ENCODE measurements at regions not wholly inside any gene's neighbourhood (a gene's known extent, or its start where the extent isn't known, plus 50 kb on each side); places are given as distances from the start of the nearest gene placed in this dataset.

- TF ChIP-seq, protein P1, sequence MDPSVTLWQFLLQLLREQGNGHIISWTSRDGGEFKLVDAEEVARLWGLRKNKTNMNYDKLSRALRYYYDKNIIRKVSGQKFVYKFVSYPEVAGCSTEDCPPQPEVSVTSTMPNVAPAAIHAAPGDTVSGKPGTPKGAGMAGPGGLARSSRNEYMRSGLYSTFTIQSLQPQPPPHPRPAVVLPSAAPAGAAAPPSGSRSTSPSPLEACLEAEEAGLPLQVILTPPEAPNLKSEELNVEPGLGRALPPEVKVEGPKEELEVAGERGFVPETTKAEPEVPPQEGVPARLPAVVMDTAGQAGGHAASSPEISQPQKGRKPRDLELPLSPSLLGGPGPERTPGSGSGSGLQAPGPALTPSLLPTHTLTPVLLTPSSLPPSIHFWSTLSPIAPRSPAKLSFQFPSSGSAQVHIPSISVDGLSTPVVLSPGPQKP (IDR thresholded peaks at IDR 0.05; ENCODE audit: low read depth, low read length) = no peak
- TF ChIP-seq ESRRA (IDR thresholded peaks at IDR 0.05; ENCODE audit: borderline replicate concordance, low read length) = no peak
- no peak for TF ChIP-seq RFX5 (IDR thresholded peaks at IDR 0.05)
- no peak for TF ChIP-seq ZC3H11A (IDR thresholded peaks at IDR 0.05)
- no peak for TF ChIP-seq SMC3 (IDR thresholded peaks at IDR 0.05)
- no peak for TF ChIP-seq EP300 (IDR thresholded peaks at IDR 0.05)
- TF ChIP-seq BHLHE40 (IDR thresholded peaks at IDR 0.05; ENCODE audit: low read depth, low read length) = no peak
- TF ChIP-seq, protein P2, sequence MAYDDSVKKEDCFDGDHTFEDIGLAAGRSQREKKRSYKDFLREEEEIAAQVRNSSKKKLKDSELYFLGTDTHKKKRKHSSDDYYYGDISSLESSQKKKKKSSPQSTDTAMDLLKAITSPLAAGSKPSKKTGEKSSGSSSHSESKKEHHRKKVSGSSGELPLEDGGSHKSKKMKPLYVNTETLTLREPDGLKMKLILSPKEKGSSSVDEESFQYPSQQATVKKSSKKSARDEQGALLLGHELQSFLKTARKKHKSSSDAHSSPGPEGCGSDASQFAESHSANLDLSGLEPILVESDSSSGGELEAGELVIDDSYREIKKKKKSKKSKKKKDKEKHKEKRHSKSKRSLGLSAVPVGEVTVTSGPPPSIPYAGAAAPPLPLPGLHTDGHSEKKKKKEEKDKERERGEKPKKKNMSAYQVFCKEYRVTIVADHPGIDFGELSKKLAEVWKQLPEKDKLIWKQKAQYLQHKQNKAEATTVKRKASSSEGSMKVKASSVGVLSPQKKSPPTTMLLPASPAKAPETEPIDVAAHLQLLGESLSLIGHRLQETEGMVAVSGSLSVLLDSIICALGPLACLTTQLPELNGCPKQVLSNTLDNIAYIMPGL (CRISPR knock-in tag; IDR thresholded peaks at IDR 0.05; ENCODE audit: borderline replicate concordance) = no peak
Measured at GRCh38 chr4:141540643-141541042, 95.7 kb upstream of the IL15 start (continued).

GRCh38 chr4:141541851-141542250, 94.5 kb upstream of the IL15 start:
- ATAC-seq (no peak), DNase-seq (ENCODE audit: low read depth in 1 of 2, low spot score in 1 of 2) (no peak), FAIRE-seq (no peak)
- H3K4me2 ChIP-seq = no peak overlapping the region
- H3K4me1 ChIP-seq = 0 out of 3 replicates have a peak, but pooled peaks cover 3% of the 10 kb centered on the region
- no peak overlapping the region for H3K4me3 ChIP-seq
- ChIA-PET CTCF (no interaction called here), POLR2A (no interaction called here)
- peaks cover 19% of the 10 kb centered on the region for H3K9me3 ChIP-seq
- TF ChIP-seq CHD2 (IDR thresholded peaks at IDR 0.05; ENCODE audit: low read length, partially characterized antibody) (no peak), REST (IDR thresholded peaks at IDR 0.05) (no peak), GATA3 (IDR thresholded peaks at IDR 0.05; ENCODE audit: borderline replicate concordance) (no peak), EHF (CRISPR knock-in tag; IDR thresholded peaks at IDR 0.05) (no peak), RAD21 (conservative IDR thresholded peaks at IDR 0.05 in 1 of 2, IDR thresholded peaks at IDR 0.05 in 1 of 2) (no peak), BCL3 (IDR thresholded peaks at IDR 0.05) (no peak), JUNB (IDR thresholded peaks at IDR 0.05) (no peak), ESRRA (IDR thresholded peaks at IDR 0.05; ENCODE audit: borderline replicate concordance, low read length) (no peak), CHD4 (IDR thresholded peaks at IDR 0.05; ENCODE audit: borderline replicate concordance) (no peak), NFE2L2 (conservative IDR thresholded peaks at IDR 0.05; ENCODE audit: low read length) (no peak), RARB (CRISPR knock-in tag; IDR thresholded peaks at IDR 0.05) (no peak), PBX3 (IDR thresholded peaks at IDR 0.05) (no peak), POLR2A (IDR thresholded peaks at IDR 0.05; ENCODE audit: low read length) (no peak)
- TF ChIP-seq, protein P3, sequence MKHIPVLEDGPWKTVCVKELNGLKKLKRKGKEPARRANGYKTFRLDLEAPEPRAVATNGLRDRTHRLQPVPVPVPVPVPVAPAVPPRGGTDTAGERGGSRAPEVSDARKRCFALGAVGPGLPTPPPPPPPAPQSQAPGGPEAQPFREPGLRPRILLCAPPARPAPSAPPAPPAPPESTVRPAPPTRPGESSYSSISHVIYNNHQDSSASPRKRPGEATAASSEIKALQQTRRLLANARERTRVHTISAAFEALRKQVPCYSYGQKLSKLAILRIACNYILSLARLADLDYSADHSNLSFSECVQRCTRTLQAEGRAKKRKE (CRISPR knock-in tag; IDR thresholded peaks at IDR 0.05; ENCODE audit: low read depth) = no peak
- TF ChIP-seq, protein P4, sequence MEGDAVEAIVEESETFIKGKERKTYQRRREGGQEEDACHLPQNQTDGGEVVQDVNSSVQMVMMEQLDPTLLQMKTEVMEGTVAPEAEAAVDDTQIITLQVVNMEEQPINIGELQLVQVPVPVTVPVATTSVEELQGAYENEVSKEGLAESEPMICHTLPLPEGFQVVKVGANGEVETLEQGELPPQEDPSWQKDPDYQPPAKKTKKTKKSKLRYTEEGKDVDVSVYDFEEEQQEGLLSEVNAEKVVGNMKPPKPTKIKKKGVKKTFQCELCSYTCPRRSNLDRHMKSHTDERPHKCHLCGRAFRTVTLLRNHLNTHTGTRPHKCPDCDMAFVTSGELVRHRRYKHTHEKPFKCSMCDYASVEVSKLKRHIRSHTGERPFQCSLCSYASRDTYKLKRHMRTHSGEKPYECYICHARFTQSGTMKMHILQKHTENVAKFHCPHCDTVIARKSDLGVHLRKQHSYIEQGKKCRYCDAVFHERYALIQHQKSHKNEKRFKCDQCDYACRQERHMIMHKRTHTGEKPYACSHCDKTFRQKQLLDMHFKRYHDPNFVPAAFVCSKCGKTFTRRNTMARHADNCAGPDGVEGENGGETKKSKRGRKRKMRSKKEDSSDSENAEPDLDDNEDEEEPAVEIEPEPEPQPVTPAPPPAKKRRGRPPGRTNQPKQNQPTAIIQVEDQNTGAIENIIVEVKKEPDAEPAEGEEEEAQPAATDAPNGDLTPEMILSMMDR (IDR thresholded peaks at IDR 0.05) = no peak
- TF ChIP-seq, protein P2 (CRISPR knock-in tag; IDR thresholded peaks at IDR 0.05; ENCODE audit: borderline replicate concordance) = no peak
- TF ChIP-seq, protein P5, sequence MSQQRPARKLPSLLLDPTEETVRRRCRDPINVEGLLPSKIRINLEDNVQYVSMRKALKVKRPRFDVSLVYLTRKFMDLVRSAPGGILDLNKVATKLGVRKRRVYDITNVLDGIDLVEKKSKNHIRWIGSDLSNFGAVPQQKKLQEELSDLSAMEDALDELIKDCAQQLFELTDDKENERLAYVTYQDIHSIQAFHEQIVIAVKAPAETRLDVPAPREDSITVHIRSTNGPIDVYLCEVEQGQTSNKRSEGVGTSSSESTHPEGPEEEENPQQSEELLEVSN (IDR thresholded peaks at IDR 0.05; ENCODE audit: borderline replicate concordance, low read depth) = no peak
- WGBS (ENCODE audit: missing lambda C conversion rate) = 98% methylated on average over 2 of the region's 2 CpGs
- H3K27ac ChIP-seq = no peak overlapping the region
